HG02678 (cell line): ENCODE measurements at regions not wholly inside any gene's neighbourhood (a gene's known extent, or its start where the extent isn't known, plus 50 kb on each side); places are given as distances from the start of the nearest gene placed in this dataset.
"Not testable (repeated sequence)": the region's sequence is repeated elsewhere in the genome, so short reads cannot be mapped to it uniquely, and the experiment has no call there.

Source experiments
- ATAC-seq: cut with Tn5 transposase; IDR thresholded peaks from one replicate; pipeline ENCODE4 v1.9.1; 2021; ENCODE audit warnings: mild to moderate bottlenecking, moderate library complexity; ENCODE audit not compliant: unreplicated experiment

- ATAC-seq = no peak
Observed at GRCh38 chr6:71810880-71811279, 75.5 kb upstream of the RIMS1 start.

DNA sequence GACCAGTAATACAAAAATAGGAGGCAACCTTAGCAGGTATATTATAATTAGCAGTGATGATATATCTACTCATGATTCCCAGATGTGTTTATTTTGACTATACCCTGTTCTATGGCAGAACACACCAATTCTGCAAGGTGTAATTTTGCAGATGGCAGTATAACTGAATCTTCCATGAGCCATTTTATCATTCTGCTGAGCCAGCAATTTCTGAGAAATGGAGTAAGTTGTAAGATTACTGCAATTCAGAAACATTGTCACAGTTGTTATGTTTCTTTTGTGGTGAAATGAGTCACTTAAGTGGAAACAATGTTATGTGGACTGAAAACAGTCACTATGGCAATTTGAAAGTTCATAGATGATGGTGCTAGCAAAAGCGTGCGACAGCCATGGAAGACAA lies 63.7 kb upstream of the RIMS1 start:
- ATAC-seq = no peak

- not testable (repeated sequence) for ATAC-seq
Observed at GRCh38 chr6:71832110-71832764, 54.1 kb upstream of the RIMS1 start.
